Smooth muscle cell (in vitro differentiated cells): ENCODE measurements at regions not wholly inside any gene's neighbourhood (a gene's known extent, or its start where the extent isn't known, plus 50 kb on each side); places are given as distances from the start of the nearest gene placed in this dataset.

ENCODE experiments used
- DNase-seq: peaks from one replicate; lab custom pipeline; 2025; ENCODE audit not compliant: unreplicated experiment; lab: John Stamatoyannopoulos, UW
- H2AFZ ChIP-seq: fragments of 200-600 bp; sonication (generic); 2 replicates; pipeline ENCODE4 v1.6.0; 2016; ENCODE audit warnings: antibody characterized with exemption, low read depth, mild to moderate bottlenecking
- H3F3A ChIP-seq: fragments of 200-600 bp; sonication (generic); 2 replicates; pipeline ENCODE4 v1.6.0; 2017; ENCODE audit warnings: antibody characterized with exemption, low read depth
- H3K27ac ChIP-seq: fragments of 200-600 bp; sonication (generic); 2 replicates; pipeline ENCODE4 v1.5.1; 2016; ENCODE audit warnings: low read depth, mild to moderate bottlenecking
- H3K27me3 ChIP-seq: fragments of 200-600 bp; sonication (generic); 2 replicates; pipeline ENCODE4 v1.6.1; 2016; ENCODE audit warnings: low read depth, mild to moderate bottlenecking
- H3K36me3 ChIP-seq: fragments of 200-600 bp; sonication (generic); 2 replicates; pipeline ENCODE4 v1.5.1; 2016; ENCODE audit warnings: low read depth
- H3K4me1 ChIP-seq: fragments of 200-600 bp; sonication (generic); 2 replicates; pipeline ENCODE4 v1.5.1; 2016; ENCODE audit warnings: low read depth
- H3K4me2 ChIP-seq: fragments of 200-600 bp; sonication (generic); 2 replicates; pipeline ENCODE4 v1.6.0; 2016; ENCODE audit warnings: mild to moderate bottlenecking
- H3K4me3 ChIP-seq: fragments of 200-600 bp; sonication (generic); 2 replicates; pipeline ENCODE4 v1.5.1; 2016; ENCODE audit warnings: mild to moderate bottlenecking
- H3K79me2 ChIP-seq: fragments of 200-600 bp; sonication (generic); 2 replicates; pipeline ENCODE4 v1.6.0; 2016; ENCODE audit warnings: low read depth, mild to moderate bottlenecking
- H3K9ac ChIP-seq: fragments of 200-600 bp; sonication (generic); 2 replicates; pipeline ENCODE4 v1.6.0; 2016; ENCODE audit warnings: low read depth
- H3K9me3 ChIP-seq: fragments of 200-600 bp; sonication (generic); replicated peaks from 2 replicates; pipeline ENCODE4 v1.5.1; 2016; ENCODE audit warnings: low read depth
- H4K20me1 ChIP-seq: fragments of 200-600 bp; sonication (generic); 2 replicates; pipeline ENCODE4 v1.6.0; 2016; ENCODE audit warnings: low read depth
- CTCF ChIP-seq: fragments of 200-600 bp; sonication (generic); IDR thresholded peaks from 2 replicates; pipeline ENCODE4 v1.5.1; 2017; ENCODE audit warnings: borderline replicate concordance, mild to moderate bottlenecking, antibody characterized with exemption; ENCODE audit not compliant: insufficient read depth, poor library complexity, severe bottlenecking
- WGBS: methylation state at CpG from one replicate; pipeline ENCODE4 v1.1.7; 2016; ENCODE audit warnings: low lambda C conversion rate; 5-methylcytosine and 5-hydroxymethylcytosine counted together

GRCh38 chr10:130652544-130652943 is 516.4 kb downstream of the GLRX3 start:
- H3K79me2 ChIP-seq, result no peaks in the 10 kb centered on the region
- H3K27me3 ChIP-seq, result no peaks in the 10 kb centered on the region
- H3F3A ChIP-seq, result no peaks in the 10 kb centered on the region
- no peak for TF ChIP-seq CTCF
- H4K20me1 ChIP-seq, result no peaks in the 10 kb centered on the region
- DNase-seq, result no peak
- H3K9ac ChIP-seq, result no peak overlapping the region
- 81% methylated on average over 5 of the region's 5 CpGs for WGBS
- H3K36me3 ChIP-seq, result no peaks in the 10 kb centered on the region
- H2AFZ ChIP-seq, result no peak overlapping the region
- no peak overlapping the region for H3K4me2 ChIP-seq
- no peak overlapping the region for H3K27ac ChIP-seq
- H3K9me3 ChIP-seq, result no peaks in the 10 kb centered on the region
- H3K4me1 ChIP-seq, result no peaks in the 10 kb centered on the region
- H3K4me3 ChIP-seq, result no peak overlapping the region

DNA sequence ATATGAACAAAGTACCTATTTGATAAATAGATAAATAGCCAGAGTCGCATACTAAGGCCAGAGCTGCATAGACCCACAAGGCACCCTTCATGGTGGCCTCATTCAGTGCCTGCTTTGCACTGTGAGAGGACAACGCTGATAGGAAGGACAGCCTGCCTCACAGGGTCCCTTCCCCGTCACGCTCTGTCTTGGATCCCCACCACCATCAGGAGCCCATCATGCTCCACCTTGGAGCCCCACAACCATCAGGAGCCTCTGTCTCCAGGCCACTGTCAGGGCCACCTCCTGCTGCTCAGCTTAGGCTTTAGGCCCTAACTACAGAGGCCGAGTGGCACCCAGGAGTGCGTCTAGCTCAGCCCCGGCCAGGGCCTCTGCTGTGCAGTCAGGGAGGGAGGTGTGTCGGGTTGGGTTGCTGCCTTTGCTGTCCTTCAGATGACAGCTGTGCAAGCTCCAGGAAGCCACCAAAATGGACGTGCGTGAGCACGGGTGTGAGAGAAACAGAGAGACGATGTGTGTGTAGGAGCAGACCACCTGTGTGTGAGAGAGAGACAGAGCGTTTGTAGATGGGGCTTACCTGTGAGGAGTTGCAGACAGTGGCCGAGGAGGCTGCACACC is 516.9 kb downstream of the GLRX3 start:
- 91% methylated on average over 14 of the region's 14 CpGs for WGBS
- Histone ChIP-seq H3K4me3 (no peak overlapping the region), H3F3A (no peaks in the 10 kb centered on the region), H3K27ac (no peak overlapping the region), H3K9me3 (no peaks in the 10 kb centered on the region), H3K9ac (no peak overlapping the region), H3K79me2 (no peaks in the 10 kb centered on the region), H3K27me3 (no peaks in the 10 kb centered on the region), H3K4me1 (no peaks in the 10 kb centered on the region), H4K20me1 (no peaks in the 10 kb centered on the region), H2AFZ (no peak overlapping the region), H3K36me3 (no peaks in the 10 kb centered on the region), H3K4me2 (no peak overlapping the region)
- no peak for DNase-seq
- TF ChIP-seq CTCF, result no peak

DNA sequence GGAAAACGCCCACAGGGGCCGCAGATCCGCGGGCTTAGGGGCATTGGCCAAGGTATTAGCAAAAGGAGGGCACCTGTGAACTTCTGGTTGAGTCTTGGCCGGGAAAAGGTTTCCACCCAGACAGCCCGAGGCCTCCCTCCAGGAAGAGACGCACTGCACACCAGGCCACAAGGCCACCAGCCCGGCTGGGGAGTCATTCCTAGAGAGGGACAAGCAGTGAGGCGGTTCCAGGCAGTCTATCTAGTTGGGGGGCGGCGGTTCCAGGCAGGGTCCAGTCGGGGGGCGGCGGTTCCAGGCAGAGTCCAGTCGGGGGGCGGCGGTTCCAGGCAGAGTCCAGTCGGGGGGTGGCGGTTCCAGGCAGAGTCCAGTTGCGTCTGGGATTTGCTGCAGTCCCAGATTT is 518.5 kb downstream of the GLRX3 start:
- H3K9me3 ChIP-seq, result no peaks in the 10 kb centered on the region
- H3K4me3 ChIP-seq, result no peak overlapping the region
- TF ChIP-seq CTCF, result no peak
- WGBS, result 89% methylated on average over 15 of the region's 20 CpGs
- no peak overlapping the region for H3K9ac ChIP-seq
- DNase-seq, result no peak
- no peak overlapping the region for H3K4me2 ChIP-seq
- H3K79me2 ChIP-seq, result no peaks in the 10 kb centered on the region
- no peak overlapping the region for H2AFZ ChIP-seq
- H3K27me3 ChIP-seq, result no peaks in the 10 kb centered on the region
- H3F3A ChIP-seq, result no peaks in the 10 kb centered on the region
- H3K36me3 ChIP-seq, result no peaks in the 10 kb centered on the region
- H4K20me1 ChIP-seq, result no peaks in the 10 kb centered on the region
- no peak overlapping the region for H3K27ac ChIP-seq
- H3K4me1 ChIP-seq, result no peaks in the 10 kb centered on the region
